HepG2 (cell line): ENCODE measurements at regions not wholly inside any gene's neighbourhood (a gene's known extent, or its start where the extent isn't known, plus 50 kb on each side); places are given as distances from the start of the nearest gene placed in this dataset.
A peak's percentile ranks its signal among the peaks of the same experiment; 100 is the strongest.

ENCODE experiments used
- ATM ChIP-seq: fragments of 450-650 bp; IDR thresholded peaks from 2 replicates; pipeline ENCODE4 v1.7.1; 2017; ENCODE audit warnings: mild to moderate bottlenecking, borderline replicate concordance
- GLI4 ChIP-seq: sonication (generic); formaldehyde crosslinking; IDR thresholded peaks from 2 replicates; pipeline ENCODE4 v1.5.1; 2020; ENCODE audit warnings: missing genetic modification reagents, mild to moderate bottlenecking, moderate library complexity, borderline replicate concordance
- MYNN ChIP-seq: sonication (generic); formaldehyde crosslinking; IDR thresholded peaks from 2 replicates; pipeline ENCODE4 v1.4.0; 2020; ENCODE audit warnings: mild to moderate bottlenecking, low read depth, missing genetic modification reagents
- SMAD9 ChIP-seq: sonication (generic); formaldehyde crosslinking; IDR thresholded peaks from 2 replicates; pipeline ENCODE4 v1.5.1; 2020; ENCODE audit warnings: mild to moderate bottlenecking, missing genetic modification reagents
- YEATS2 ChIP-seq: sonication (generic); formaldehyde crosslinking; IDR thresholded peaks from 2 replicates; pipeline ENCODE4 v1.4.0; 2020; ENCODE audit warnings: missing genetic modification reagents, borderline replicate concordance
- ZNF430 ChIP-seq: sonication (generic); formaldehyde crosslinking; IDR thresholded peaks from 2 replicates; pipeline ENCODE4 v1.9.0; 2021; ENCODE audit warnings: mild to moderate bottlenecking, missing genetic modification reagents
- ZNF567 ChIP-seq: sonication (generic); formaldehyde crosslinking; IDR thresholded peaks from 2 replicates; pipeline ENCODE4 v1.8.1; 2023; ENCODE audit warnings: mild to moderate bottlenecking, missing genetic modification reagents, borderline replicate concordance
- ZNF572 ChIP-seq: sonication (generic); formaldehyde crosslinking; IDR thresholded peaks from 2 replicates; pipeline ENCODE4 v1.5.1; 2020; ENCODE audit warnings: mild to moderate bottlenecking, missing genetic modification reagents
- TF ChIP-seq, protein P1 (sequence below): sonication (generic); formaldehyde crosslinking; conservative IDR thresholded peaks from 2 replicates; pipeline ENCODE4 v1.4.0; 2020; ENCODE audit warnings: missing genetic modification reagents
- TF ChIP-seq, protein P2 (sequence below): sonication (generic); formaldehyde crosslinking; IDR thresholded peaks from 2 replicates; pipeline ENCODE4 v1.4.0; 2020; ENCODE audit warnings: missing genetic modification reagents, mild to moderate bottlenecking, borderline replicate concordance
- TF ChIP-seq, protein P3 (sequence below): fragments of 450-650 bp; IDR thresholded peaks from 2 replicates; pipeline ENCODE4 v1.6.1; 2016
- TF ChIP-seq, protein P4 (sequence below): sonication (generic); formaldehyde crosslinking; IDR thresholded peaks from 2 replicates; pipeline ENCODE4 v1.4.0; 2020; ENCODE audit warnings: mild to moderate bottlenecking, missing genetic modification reagents
- TF ChIP-seq, protein P5 (sequence below): sonication (generic); formaldehyde crosslinking; IDR thresholded peaks from 2 replicates; pipeline ENCODE4 v1.4.0; 2020; ENCODE audit warnings: missing genetic modification reagents, mild to moderate bottlenecking, borderline replicate concordance
- TF ChIP-seq, protein P6 (sequence below): sonication (generic); formaldehyde crosslinking; IDR thresholded peaks from 2 replicates; pipeline ENCODE4 v1.4.0; 2020; ENCODE audit warnings: missing genetic modification reagents
- TF ChIP-seq, protein P7 (sequence below): sonication (generic); formaldehyde crosslinking; IDR thresholded peaks from 2 replicates; pipeline ENCODE4 v1.4.0; 2020; ENCODE audit warnings: mild to moderate bottlenecking, missing genetic modification reagents

DNA sequence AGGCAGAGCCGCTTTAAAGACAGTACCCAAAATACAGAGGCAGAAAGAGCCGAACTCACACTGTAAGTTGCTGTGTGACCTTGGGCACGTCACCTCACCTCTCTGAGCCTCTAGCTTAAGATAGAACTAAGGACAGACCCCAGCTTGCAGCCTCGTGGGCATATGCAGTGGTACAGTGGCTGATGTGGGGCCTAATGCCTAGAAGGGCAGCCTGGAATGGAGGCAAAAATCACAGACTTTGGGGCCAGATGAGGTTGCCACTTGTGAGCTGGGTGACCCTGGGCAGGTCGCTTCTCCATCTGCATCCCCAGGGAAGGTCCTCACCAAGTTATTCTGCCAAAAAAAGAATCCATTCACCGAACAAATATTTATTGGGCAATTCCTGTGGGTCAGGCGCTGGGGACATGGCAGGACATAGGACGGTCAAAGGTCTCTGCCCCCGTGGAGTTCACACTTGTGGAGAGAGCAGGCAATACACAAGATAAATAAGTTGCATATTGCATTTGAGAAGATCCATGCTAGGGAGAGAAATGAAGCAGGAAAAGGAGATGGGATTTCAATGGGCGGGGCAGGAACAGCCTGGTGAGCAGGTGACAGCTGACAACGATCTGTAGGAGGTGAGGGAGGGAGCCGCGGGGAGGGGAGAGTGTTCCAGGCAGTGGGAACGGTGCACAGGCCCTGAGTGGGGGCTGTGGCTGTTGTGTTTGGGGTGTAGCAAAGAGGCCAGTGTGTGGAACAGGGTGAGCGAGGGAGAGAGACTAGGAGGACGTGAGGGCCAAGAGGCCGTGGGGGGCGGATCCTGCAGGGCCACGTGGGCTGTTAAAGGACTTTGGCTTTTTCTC, 115.2 kb downstream of the CEBPB start (continued):
- TF ChIP-seq, protein P1, sequence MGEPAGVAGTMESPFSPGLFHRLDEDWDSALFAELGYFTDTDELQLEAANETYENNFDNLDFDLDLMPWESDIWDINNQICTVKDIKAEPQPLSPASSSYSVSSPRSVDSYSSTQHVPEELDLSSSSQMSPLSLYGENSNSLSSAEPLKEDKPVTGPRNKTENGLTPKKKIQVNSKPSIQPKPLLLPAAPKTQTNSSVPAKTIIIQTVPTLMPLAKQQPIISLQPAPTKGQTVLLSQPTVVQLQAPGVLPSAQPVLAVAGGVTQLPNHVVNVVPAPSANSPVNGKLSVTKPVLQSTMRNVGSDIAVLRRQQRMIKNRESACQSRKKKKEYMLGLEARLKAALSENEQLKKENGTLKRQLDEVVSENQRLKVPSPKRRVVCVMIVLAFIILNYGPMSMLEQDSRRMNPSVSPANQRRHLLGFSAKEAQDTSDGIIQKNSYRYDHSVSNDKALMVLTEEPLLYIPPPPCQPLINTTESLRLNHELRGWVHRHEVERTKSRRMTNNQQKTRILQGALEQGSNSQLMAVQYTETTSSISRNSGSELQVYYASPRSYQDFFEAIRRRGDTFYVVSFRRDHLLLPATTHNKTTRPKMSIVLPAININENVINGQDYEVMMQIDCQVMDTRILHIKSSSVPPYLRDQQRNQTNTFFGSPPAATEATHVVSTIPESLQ (CRISPR knock-in tag), result peak; percentile 38; the same call in 1 of the 2 replicates
- TF ChIP-seq, protein P2, sequence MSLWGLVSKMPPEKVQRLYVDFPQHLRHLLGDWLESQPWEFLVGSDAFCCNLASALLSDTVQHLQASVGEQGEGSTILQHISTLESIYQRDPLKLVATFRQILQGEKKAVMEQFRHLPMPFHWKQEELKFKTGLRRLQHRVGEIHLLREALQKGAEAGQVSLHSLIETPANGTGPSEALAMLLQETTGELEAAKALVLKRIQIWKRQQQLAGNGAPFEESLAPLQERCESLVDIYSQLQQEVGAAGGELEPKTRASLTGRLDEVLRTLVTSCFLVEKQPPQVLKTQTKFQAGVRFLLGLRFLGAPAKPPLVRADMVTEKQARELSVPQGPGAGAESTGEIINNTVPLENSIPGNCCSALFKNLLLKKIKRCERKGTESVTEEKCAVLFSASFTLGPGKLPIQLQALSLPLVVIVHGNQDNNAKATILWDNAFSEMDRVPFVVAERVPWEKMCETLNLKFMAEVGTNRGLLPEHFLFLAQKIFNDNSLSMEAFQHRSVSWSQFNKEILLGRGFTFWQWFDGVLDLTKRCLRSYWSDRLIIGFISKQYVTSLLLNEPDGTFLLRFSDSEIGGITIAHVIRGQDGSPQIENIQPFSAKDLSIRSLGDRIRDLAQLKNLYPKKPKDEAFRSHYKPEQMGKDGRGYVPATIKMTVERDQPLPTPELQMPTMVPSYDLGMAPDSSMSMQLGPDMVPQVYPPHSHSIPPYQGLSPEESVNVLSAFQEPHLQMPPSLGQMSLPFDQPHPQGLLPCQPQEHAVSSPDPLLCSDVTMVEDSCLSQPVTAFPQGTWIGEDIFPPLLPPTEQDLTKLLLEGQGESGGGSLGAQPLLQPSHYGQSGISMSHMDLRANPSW, result peak; percentile 92
- TF ChIP-seq, protein P3, sequence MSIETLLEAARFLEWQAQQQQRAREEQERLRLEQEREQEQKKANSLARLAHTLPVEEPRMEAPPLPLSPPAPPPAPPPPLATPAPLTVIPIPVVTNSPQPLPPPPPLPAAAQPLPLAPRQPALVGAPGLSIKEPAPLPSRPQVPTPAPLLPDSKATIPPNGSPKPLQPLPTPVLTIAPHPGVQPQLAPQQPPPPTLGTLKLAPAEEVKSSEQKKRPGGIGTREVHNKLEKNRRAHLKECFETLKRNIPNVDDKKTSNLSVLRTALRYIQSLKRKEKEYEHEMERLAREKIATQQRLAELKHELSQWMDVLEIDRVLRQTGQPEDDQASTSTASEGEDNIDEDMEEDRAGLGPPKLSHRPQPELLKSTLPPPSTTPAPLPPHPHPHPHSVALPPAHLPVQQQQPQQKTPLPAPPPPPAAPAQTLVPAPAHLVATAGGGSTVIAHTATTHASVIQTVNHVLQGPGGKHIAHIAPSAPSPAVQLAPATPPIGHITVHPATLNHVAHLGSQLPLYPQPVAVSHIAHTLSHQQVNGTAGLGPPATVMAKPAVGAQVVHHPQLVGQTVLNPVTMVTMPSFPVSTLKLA, result peak; percentile 87
- TF ChIP-seq ZNF567, result peak; percentile 75; the same call in 1 of the 2 replicates
- peak; percentile 13; the same call in 1 of the 2 replicates for TF ChIP-seq ZNF572 (CRISPR knock-in tag)
- TF ChIP-seq, protein P4, sequence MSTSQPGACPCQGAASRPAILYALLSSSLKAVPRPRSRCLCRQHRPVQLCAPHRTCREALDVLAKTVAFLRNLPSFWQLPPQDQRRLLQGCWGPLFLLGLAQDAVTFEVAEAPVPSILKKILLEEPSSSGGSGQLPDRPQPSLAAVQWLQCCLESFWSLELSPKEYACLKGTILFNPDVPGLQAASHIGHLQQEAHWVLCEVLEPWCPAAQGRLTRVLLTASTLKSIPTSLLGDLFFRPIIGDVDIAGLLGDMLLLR, result no peak; the same call in none of the 2 replicates
- TF ChIP-seq, protein P5, sequence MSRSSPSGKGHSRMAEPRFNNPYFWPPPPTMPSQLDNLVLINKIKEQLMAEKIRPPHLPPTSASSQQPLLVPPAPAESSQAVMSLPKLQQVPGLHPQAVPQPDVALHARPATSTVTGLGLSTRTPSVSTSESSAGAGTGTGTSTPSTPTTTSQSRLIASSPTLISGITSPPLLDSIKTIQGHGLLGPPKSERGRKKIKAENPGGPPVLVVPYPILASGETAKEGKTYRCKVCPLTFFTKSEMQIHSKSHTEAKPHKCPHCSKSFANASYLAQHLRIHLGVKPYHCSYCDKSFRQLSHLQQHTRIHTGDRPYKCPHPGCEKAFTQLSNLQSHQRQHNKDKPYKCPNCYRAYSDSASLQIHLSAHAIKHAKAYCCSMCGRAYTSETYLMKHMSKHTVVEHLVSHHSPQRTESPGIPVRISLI (CRISPR knock-in tag), result peak; percentile 86; the same call in 1 of the 2 replicates
- peak; percentile 71 for TF ChIP-seq ZNF430 (CRISPR knock-in tag)
- peak; percentile 8 for TF ChIP-seq YEATS2 (CRISPR knock-in tag)
- no peak; the same call in 1 of the 2 replicates for TF ChIP-seq SMAD9 (CRISPR knock-in tag)
- peak; percentile 78; the same call in 1 of the 2 replicates for TF ChIP-seq MYNN (CRISPR knock-in tag)
- peak; percentile 31 for TF ChIP-seq GLI4 (CRISPR knock-in tag)
- TF ChIP-seq, protein P6, sequence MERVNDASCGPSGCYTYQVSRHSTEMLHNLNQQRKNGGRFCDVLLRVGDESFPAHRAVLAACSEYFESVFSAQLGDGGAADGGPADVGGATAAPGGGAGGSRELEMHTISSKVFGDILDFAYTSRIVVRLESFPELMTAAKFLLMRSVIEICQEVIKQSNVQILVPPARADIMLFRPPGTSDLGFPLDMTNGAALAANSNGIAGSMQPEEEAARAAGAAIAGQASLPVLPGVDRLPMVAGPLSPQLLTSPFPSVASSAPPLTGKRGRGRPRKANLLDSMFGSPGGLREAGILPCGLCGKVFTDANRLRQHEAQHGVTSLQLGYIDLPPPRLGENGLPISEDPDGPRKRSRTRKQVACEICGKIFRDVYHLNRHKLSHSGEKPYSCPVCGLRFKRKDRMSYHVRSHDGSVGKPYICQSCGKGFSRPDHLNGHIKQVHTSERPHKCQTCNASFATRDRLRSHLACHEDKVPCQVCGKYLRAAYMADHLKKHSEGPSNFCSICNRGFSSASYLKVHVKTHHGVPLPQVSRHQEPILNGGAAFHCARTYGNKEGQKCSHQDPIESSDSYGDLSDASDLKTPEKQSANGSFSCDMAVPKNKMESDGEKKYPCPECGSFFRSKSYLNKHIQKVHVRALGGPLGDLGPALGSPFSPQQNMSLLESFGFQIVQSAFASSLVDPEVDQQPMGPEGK (CRISPR knock-in tag), result peak; percentile 92
- 0 out of 2 replicates have a peak, but pooled peaks have one; percentile 7 for TF ChIP-seq ATM
- TF ChIP-seq, protein P7, sequence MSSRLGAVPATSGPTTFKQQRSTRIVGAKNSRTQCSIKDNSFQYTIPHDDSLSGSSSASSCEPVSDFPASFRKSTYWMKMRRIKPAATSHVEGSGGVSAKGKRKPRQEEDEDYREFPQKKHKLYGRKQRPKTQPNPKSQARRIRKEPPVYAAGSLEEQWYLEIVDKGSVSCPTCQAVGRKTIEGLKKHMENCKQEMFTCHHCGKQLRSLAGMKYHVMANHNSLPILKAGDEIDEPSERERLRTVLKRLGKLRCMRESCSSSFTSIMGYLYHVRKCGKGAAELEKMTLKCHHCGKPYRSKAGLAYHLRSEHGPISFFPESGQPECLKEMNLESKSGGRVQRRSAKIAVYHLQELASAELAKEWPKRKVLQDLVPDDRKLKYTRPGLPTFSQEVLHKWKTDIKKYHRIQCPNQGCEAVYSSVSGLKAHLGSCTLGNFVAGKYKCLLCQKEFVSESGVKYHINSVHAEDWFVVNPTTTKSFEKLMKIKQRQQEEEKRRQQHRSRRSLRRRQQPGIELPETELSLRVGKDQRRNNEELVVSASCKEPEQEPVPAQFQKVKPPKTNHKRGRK (CRISPR knock-in tag), result 0 out of 2 replicates have a peak, but pooled peaks have one; percentile 28
